Skeletal muscle tissue (tissue), 3 donors: ENCODE measurements at regions not wholly inside any gene's neighbourhood (a gene's known extent, or its start where the extent isn't known, plus 50 kb on each side); places are given as distances from the start of the nearest gene placed in this dataset.

Experiments
- H3K27ac ChIP-seq: one replicate; pipeline ENCODE4 v1.7.0; 2013; ENCODE audit warnings: mild to moderate bottlenecking, low read depth, low read length, inconsistent platforms
- H3K27me3 ChIP-seq, 3 donors: one replicate each; pipeline ENCODE4 v1.7.0; 2013; ENCODE audit warnings: low read length in 3 of 3; ENCODE audit not compliant: control insufficient read depth in 3 of 3, insufficient read depth in 3 of 3
- H3K36me3 ChIP-seq, 3 donors: one replicate each; pipeline ENCODE4 v1.7.0; 2013; ENCODE audit warnings: low read length in 3 of 3; ENCODE audit not compliant: control insufficient read depth in 3 of 3, insufficient read depth in 3 of 3
- H3K4me1 ChIP-seq, 3 donors: one replicate each; pipeline ENCODE4 v1.7.0; 2013; ENCODE audit warnings: low read length in 3 of 3, mild to moderate bottlenecking in 3 of 3; ENCODE audit not compliant: control insufficient read depth in 3 of 3, insufficient read depth in 3 of 3
- H3K4me3 ChIP-seq, 3 donors: one replicate each; pipeline ENCODE4 v1.7.0; 2013; ENCODE audit warnings: low read length in 3 of 3
- H3K9ac ChIP-seq, 3 donors: one replicate each; pipeline ENCODE4 v1.7.0; 2013; ENCODE audit warnings: low read length in 3 of 3, mild to moderate bottlenecking in 3 of 3, moderate library complexity in 2 of 3, low read depth in 1 of 3
- H3K9me3 ChIP-seq, 3 donors: one replicate each; pipeline ENCODE4 v1.7.0; 2013; ENCODE audit warnings: low read length in 3 of 3; ENCODE audit not compliant: control insufficient read depth in 3 of 3
- donor health status: Osteomylitis.

GRCh38 chr11:45386972-45387371 is 100.8 kb upstream of the SYT13 start:
- no peak overlapping the region for H3K4me3 ChIP-seq
- peaks cover 17 to 26% (median 22%) of the 10 kb centered on the region in 3 donors for H3K27me3 ChIP-seq
- no peak overlapping the region for H3K27ac ChIP-seq
- H3K36me3 ChIP-seq, result no peaks in the 10 kb centered on the region
- H3K9ac ChIP-seq, result no peak overlapping the region
- no peaks in the 10 kb centered on the region for H3K4me1 ChIP-seq
- H3K9me3 ChIP-seq, result no peaks in the 10 kb centered on the region

DNA sequence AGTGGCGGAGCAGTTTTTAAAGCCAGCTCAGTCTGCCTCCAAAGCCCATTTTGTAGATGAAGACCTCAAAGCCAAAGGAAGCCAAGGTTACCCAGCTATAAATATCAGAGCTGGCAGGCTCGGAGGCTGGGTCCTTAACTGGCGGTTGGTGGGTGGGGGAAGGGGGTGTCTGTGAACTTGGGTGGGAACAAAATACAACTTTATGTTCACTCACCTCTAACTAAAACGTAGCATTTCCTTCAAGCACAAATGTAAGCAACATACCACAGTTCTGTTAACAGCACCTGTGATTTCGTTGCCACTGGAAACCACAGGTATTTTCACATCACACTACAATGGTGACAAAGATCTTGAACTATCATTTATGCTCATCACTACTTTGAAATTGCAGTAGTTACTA is 99.7 kb upstream of the SYT13 start:
- Histone ChIP-seq H3K36me3 (no peaks in the 10 kb centered on the region), H3K4me1 (no peaks in the 10 kb centered on the region), H3K4me3 (no peak overlapping the region), H3K27me3 (peaks cover 21 to 34% (median 29%) of the 10 kb centered on the region in 3 donors), H3K9ac (no peak overlapping the region), H3K9me3 (no peaks in the 10 kb centered on the region), H3K27ac (no peak overlapping the region)

GRCh38 chr11:45385423-45385822 is 99.3 kb upstream of the SYT13 start:
- H3K9me3 ChIP-seq, result no peaks in the 10 kb centered on the region
- H3K9ac ChIP-seq, result no peak overlapping the region
- no peak overlapping the region for H3K4me3 ChIP-seq
- peaks cover 21 to 31% (median 29%) of the 10 kb centered on the region in 3 donors for H3K27me3 ChIP-seq
- no peaks in the 10 kb centered on the region for H3K36me3 ChIP-seq
- H3K27ac ChIP-seq, result no peak overlapping the region
- H3K4me1 ChIP-seq, result no peaks in the 10 kb centered on the region

DNA sequence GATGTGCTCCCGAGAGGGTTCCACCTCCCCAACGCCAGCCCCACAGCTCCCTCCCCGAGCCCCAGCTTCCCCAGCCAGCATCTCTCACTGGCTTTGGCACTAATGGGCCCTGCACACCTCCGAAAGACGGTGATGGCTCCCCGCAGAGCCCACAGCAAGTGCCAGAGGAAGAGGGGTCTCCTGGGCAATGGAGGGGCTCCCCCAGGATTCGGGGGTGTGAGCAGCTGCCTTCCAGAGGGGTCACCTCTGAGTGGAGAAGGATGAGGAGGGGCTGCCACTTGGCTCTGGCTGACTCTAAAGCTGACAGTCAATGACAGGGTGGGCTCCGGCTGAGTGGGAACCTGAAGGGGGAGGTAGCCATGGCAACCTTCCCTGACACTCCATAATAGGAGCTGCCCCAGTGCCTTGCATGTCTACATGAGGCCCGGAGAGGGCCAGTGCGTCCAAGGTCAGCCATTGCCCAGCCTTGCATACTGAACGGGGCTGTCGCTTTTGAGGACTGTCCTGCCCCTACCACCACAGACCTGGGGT is 98.6 kb upstream of the SYT13 start:
- Histone ChIP-seq H3K4me1 (no peaks in the 10 kb centered on the region), H3K9ac (no peak overlapping the region), H3K4me3 (no peak overlapping the region), H3K36me3 (no peaks in the 10 kb centered on the region), H3K9me3 (no peaks in the 10 kb centered on the region), H3K27ac (no peak overlapping the region), H3K27me3 (peaks cover 22 to 32% (median 31%) of the 10 kb centered on the region in 3 donors)

DNA sequence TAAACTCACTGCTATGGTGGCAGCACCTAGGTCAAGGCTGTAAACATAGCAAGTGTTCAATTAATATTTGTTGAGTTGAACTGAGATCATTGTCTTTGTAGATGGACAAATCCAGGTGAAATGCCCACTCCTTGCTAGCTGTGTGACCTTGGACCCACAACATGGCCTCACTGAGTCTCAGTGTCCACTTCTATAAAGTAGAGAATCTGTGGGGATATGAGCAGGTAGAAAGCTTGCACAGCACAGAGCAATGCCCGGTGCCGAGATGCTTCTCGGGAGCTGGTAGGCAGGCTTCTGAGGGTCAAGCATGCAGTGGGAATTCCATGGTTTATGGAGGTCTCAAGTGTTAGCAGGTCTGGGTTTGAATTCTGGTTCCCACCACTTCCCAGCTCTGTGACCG is 97.9 kb upstream of the SYT13 start:
- no peaks in the 10 kb centered on the region for H3K9me3 ChIP-seq
- peaks cover 25 to 34% (median 31%) of the 10 kb centered on the region in 3 donors for H3K27me3 ChIP-seq
- H3K27ac ChIP-seq, result no peak overlapping the region
- no peaks in the 10 kb centered on the region for H3K36me3 ChIP-seq
- H3K9ac ChIP-seq, result no peak overlapping the region
- no peak overlapping the region for H3K4me3 ChIP-seq
- no peaks in the 10 kb centered on the region for H3K4me1 ChIP-seq

GRCh38 chr11:45383224-45383623 is 97.1 kb upstream of the SYT13 start:
- Histone ChIP-seq H3K4me1 (no peaks in the 10 kb centered on the region), H3K9ac (no peak overlapping the region), H3K27me3 (peaks cover 25 to 34% (median 33%) of the 10 kb centered on the region in 3 donors), H3K9me3 (no peaks in the 10 kb centered on the region), H3K36me3 (no peaks in the 10 kb centered on the region), H3K4me3 (no peak overlapping the region), H3K27ac (no peak overlapping the region)

GRCh38 chr11:45382133-45382878 is 96.2 kb upstream of the SYT13 start:
- Histone ChIP-seq H3K4me1 (no peaks in the 10 kb centered on the region), H3K9ac (no peak overlapping the region), H3K27me3 (peaks cover 25 to 34% (median 32%) of the 10 kb centered on the region in 3 donors), H3K27ac (no peak overlapping the region), H3K36me3 (no peaks in the 10 kb centered on the region), H3K4me3 (no peak overlapping the region), H3K9me3 (no peaks in the 10 kb centered on the region)

GRCh38 chr11:45379162-45379863 is 93.2 kb upstream of the SYT13 start:
- Histone ChIP-seq H3K4me3 (no peak overlapping the region), H3K27me3 (peaks cover 11 to 24% (median 18%) of the 10 kb centered on the region in 3 donors), H3K27ac (no peak overlapping the region), H3K9ac (no peak overlapping the region), H3K9me3 (no peaks in the 10 kb centered on the region), H3K36me3 (no peaks in the 10 kb centered on the region), H3K4me1 (no peaks in the 10 kb centered on the region)

- no peak overlapping the region for H3K9ac ChIP-seq
- no peaks in the 10 kb centered on the region for H3K4me1 ChIP-seq
- no peak overlapping the region for H3K4me3 ChIP-seq
- no peaks in the 10 kb centered on the region for H3K36me3 ChIP-seq
- H3K27ac ChIP-seq, result no peak overlapping the region
- no peaks in the 10 kb centered on the region for H3K9me3 ChIP-seq
- peaks cover 8 to 20% (median 18%) of the 10 kb centered on the region in 3 donors for H3K27me3 ChIP-seq
These were observed 92.4 kb upstream of the SYT13 start for GRCh38 chr11:45378516-45378915.

DNA sequence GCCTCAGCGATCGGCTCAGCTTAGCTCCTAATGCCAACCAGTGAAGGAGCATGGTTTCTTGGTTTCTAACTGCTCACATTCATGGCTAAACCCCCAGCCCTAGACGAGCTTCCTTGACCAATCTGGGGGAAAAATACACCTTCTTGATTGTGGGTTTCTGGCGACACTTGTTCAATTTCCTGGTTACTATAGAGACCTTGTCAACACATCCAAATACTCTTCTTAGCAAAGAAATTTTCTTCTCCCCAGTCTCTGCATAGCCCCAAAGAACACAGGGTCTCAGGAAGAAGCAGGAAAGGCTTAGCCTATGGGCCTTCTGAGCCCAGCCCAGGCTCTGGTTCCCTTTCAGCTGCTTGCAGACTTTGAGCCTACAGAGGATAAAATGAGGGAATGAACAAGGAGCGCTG is 88.5 kb upstream of the SYT13 start:
- peaks cover 0 to 6% (median 0%) of the 10 kb centered on the region in 3 donors for H3K4me1 ChIP-seq
- H3K4me3 ChIP-seq, result no peak overlapping the region
- no peak overlapping the region for H3K9ac ChIP-seq
- no peaks in the 10 kb centered on the region for H3K36me3 ChIP-seq
- no peaks in the 10 kb centered on the region for H3K9me3 ChIP-seq
- no peak overlapping the region for H3K27ac ChIP-seq
- H3K27me3 ChIP-seq, result peaks cover 5 to 14% (median 14%) of the 10 kb centered on the region in 3 donors
